NAMALWA (cell line): ENCODE measurements at regions not wholly inside any gene's neighbourhood (a gene's known extent, or its start where the extent isn't known, plus 50 kb on each side); places are given as distances from the start of the nearest gene placed in this dataset.

ENCODE experiments used
- DNase-seq: peaks from one replicate; pipeline ENCODE4 v3.0.0-alpha.2; 2015; ENCODE audit warnings: low spot score

DNA sequence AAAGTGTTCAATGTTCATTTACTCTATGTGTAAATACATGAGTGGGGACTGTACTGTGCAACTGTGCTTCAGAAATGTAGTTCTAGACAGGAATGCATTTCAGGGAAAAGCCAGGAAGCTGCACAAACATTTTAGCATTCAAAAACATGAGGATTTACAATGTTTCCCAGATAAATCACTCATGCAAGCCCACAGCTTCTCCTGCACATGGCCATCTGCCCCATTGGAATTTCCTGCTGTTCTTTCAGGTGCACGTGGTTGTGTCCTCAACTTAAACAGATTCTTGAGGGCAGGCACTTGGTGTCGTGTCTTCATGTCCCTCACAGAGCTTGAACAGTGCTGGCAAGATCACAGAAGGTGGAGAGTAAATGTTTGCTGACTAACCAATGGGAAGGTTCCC lies 101.5 kb downstream of the UNC5CL start:
- DNase-seq, result no peak

DNA sequence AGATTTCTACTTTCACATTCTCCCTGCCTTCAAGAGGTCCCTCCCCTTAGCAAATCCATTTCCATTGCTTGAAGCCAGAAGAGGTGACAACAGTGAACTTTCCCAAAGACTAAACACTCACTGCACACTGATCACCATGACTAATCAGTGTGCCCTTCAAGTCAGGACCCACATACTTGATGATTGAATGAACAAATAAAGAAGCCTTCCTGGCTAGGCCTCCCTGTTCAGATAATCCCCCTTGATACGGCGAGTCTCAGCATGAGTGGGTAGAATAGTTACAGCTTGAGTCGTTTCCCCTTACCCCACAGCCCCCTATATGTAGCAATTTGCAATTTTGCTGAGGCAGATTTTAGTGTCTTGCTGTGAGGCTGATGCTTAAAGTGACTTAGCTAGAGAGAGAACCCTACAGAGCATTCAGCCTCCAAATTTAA lies 102.2 kb downstream of the UNC5CL start:
- DNase-seq, result no peak

DNA sequence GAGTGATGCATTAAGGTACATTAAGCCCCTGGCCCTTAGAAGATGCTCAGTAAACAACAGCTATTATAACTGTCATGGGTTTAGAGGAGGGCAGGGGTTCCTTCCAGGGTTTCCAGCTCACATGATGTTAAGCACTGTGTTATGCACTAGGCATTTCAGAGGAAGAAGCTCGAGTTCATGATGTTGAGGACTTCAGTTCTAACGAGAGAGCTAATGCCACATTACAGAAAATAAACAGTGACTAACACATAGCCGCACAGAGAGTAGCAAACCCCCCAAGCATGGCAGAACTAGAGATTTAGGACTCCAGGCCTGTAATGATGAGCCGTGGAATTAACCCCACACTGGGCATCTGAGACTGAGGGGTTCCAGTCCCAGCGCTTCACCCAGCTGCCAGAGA lies 105.2 kb downstream of the UNC5CL start:
- DNase-seq, result no peak

DNA sequence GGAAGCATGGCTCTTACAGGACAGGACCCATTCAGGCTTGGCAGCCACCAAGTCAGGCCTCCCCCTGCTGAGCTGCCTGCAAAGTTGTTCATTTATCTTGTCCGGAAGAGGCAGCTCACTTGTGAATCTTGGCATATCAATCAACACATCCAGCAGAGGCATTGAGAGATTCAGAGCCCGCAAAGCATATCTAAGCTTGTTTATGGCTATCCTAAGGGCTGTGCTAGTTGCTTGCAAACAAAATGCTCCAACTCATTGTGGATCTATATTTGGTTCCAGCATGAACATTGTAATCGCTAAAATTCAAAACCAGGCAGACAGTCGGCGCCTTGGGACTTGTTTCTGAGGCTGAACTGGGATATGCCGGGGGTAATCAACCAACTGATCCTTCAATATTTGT lies 106.1 kb downstream of the UNC5CL start:
- no peak for DNase-seq

DNA sequence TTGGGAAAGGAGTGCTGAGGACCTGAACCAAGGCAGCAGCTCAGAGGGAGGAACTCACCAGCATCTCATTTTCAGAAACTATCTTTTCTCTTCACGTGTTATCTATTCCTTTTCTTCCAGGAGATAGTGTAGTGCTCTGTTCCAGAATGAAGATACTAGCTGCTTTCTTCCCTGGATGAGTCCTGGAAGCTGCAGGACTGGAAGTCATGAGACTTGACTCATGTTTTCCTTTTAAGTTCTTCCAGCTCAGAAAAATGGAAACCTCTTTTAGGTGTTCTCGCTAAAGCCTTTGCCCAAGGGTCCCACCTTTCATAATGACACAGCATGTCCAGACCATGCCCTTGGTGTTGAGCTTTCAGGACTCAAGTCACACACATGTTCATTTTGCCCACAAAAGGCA lies 106.7 kb downstream of the UNC5CL start:
- DNase-seq, result no peak

DNA sequence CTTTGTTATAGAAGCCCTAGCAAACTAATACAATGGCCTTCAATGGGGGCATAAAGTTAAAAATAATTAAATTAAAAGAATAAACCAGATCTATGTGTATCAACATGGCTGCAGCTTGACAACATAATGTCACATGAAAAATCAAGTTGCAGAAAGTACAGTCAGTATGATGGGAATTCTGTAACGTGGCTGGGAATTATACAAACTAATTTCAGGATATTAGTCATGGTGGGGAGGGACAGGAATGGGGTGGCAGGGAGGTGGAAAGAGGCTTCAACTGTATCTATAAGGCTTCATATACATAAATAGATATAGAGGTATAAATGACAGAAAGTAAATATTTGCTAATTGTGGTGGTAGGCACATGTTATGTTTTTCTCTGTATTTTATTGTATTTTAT lies 107.1 kb downstream of the UNC5CL start:
- DNase-seq, result no peak

DNA sequence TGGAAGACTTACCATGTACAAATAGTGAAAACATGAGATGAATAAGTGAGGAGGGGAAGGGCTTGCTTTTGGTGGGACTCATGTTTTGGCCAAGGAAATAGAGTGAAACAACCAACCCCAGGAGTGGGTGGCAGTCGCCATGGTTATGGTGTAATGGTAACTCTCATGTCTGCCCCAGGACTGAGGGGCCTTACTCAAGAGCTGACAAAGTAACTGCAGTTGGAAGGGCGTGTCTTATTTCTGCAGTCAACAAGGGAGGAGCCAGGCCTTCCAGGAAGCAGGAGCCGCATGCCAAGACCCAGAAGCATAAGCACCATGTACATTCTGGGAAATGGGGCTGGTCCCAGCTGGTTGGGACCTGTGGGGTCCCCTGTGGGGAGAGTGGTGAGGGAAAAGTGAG lies 108.5 kb downstream of the UNC5CL start:
- DNase-seq, result no peak

DNA sequence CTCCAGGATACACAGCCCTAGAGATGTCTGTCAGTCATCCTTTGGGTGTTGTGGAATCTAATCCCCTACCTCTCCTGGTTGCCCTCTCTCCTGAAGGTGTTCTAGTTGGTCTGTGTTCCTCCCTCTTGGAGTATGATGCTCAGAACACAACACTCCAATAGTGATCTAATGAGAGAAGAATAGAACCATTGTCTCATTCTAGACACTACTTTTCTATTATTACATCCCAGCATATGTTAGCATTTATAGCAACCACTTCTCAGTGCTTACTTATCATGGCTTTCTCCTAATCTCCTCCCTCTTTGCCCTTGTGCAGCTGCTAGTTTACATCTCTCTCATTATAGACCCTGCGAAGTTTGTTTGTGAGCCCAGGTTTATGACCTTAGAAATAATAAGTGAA lies 109.0 kb downstream of the UNC5CL start:
- DNase-seq, result no peak

DNA sequence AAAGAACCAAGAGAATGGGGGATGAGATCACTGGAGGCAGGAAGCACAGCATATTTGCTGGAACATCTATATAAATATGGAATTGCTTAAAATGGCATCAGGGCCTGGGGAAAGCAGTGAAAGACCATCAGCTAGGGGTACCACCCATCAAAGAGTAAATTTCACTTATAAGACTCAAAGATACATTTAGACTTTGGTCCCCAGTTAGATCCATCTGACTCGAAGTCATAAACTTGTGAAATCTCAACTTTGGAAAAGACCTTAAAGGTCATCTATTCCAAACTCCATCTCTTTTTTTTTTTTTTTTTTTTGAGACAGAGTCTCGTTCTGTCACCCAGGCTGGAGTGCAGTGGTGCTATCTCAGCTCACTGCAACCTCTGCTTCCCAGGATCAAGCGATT lies 109.8 kb downstream of the UNC5CL start:
- no peak for DNase-seq

DNA sequence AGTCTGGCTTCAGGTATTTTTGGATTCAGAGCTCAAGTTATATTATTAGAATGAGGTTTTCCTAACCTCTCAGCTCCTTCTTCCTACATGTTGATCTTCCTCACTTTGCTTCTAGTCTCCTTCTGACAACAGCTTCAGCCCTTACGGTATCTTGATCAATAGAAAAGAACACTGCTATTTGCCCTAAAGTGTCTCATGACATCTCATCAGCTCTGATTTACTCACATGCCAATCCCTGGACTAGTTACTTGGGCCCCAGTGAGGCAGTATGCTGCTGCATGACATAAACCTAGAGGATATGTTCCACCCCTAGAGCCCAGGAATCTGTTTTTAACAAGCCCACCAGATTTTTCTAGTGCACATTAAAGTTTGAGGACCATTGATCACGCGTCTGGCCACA lies 110.3 kb downstream of the UNC5CL start:
- DNase-seq, result no peak

DNA sequence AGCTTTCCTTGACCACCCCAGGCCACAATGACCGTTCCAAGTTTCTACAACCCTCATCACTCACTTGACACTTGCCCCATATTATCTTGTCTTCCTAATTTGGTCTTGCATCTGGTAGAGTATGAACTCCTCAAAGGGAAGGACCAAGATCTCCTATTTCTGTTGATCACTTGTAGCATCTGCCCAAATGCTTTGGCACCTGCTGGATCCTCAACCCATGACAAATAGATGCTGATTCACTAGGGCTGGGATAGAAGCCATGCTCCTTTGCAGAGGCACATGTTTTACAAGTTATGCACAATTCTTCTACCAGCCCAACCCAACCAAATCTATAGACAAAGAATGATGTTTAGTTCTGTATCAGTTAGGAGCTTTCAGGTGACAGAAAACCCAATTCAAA lies 110.7 kb downstream of the UNC5CL start:
- no peak for DNase-seq

DNA sequence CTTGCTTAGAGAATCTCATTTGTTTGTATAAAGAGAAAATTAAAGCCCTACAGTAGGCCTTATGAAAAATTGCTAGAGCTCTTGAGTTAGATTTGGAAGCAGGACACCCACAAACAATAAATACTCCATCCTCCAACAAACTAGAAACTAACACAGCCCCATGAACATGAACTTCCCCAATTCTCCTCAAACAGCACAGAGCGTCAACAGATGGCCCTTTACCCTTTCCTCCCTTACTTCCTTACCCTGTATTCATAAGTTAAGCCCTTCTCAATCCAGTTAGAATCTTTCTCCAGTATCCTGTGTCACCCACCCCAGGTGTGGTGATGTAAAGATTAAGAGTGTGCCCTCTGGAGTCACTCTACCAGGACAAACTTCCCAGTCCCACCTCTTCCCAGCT lies 113.7 kb downstream of the UNC5CL start:
- DNase-seq, result peak; percentile 5

DNA sequence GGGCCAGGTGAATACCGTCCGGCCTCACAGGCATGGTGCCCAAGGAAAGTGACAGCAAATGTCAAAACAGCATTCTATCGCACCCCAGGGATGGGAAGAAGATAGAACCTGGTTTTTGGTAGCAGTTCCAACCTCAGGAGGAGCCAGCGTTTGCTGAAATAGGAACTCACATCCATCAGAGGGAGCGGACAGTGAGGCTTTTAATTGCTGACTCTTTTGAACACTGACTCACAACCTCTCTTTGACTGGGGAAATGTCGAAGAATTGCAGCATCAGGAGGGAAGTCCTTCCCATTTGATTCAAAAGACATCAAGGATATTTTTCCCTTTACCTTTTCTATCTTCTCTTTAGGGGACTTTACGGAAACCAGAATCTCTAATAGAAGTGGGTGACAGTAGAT lies 114.2 kb downstream of the UNC5CL start:
- no peak for DNase-seq

DNA sequence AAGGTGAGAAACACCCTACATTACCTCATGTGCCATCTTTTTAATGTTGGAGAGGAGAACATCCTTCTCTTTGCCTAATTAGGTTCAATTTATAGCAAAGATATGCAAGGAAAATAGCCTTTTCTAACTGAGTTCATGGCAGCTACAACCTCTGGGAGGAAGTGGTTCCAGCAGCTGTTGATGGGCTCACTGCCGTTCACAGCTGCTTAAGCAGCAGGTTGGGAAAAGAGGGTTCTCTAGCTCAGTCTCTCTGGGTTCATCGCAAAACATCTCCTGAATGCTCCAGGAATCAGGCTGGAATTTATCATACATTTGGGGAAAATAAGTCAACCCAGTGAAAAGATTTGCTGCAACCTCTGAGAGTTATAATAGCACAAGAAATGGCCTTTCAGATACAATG lies 115.1 kb downstream of the UNC5CL start:
- no peak for DNase-seq

DNA sequence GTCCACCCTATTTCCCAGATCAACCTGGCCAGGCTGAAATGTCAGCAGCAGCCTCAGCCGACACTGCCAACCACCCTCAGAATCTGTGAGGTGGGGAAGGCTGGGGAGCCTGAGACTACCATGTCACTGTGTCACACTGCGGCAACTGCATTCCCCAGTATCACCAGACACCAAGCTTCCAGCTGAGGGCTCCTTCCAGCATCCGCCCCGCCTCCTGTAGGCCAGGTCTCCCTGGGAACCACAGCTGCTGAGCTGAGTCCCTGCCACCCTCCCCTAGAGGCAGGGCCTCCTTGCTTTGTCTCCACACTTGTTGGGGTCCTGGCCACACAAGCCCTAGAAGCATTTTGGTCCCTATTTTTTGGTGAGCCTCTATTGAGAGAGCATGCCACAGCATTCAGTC lies 115.7 kb downstream of the UNC5CL start:
- DNase-seq, result no peak

DNA sequence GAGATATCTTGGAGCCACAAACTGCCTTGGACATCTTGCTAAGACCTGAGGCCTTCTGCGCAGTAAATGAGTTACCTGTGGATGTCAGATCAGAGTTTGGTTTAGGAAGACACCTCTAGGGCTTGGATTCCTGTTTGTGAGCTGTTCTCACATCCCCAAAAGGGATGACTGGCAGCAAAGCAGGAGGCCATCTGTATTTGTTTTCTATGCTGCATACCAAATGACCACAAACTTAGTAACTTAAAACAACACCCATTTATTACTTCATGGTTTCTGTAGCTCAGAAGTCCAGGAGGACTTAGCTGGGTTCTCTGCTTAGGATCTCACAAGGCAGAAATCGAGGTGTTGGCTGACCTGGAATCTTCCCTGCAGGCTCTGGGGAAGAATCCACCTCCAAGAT lies 116.7 kb downstream of the UNC5CL start:
- DNase-seq, result no peak

DNA sequence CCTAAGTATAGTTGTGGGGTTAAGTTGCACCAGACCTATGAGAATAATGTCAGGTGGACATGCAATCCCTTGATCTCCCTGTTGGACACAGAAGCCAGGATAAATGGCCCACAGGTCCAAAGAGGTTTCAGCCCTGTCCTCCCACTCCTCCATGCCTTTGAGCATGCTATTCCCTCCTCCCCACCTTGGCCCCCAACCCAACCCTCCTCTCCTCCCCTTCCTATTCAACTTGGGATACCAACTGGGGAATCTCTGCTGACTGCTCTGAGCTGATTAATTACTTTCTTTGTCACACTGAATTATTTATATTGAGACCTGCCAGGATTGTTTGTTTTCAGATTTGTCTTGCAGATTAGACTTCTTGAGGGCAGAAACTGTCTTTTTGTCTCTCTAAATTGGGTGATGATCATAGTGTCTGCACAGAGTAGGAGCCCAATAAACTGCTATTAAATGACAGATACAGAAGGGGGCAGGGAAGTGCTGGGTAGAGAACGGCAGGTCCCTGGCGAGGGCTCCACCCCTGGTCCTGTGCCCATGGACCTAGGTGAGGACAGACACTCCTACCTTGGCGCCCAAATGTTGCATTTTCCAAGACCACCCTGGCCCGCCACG lies 120.9 kb downstream of the UNC5CL start:
- DNase-seq, result no peak

DNA sequence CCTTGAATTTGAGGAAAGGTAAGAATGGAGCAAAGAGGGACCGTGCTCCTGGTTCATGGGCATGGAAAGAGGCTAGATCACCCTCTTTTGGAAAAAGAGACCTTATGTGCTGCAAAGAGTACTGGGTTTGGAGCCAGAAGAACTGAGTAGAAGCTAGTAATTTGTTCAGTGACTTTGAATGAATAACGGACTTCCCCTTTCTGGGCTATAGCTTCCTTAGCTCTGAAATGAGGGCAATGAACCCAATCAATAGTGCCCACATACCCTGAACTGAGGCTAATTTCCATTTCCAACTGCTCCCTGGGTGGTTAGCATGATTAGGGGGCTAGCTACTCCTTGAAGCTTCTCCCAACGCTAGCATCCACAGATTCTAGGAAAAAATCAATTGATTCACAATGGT lies 121.4 kb downstream of the UNC5CL start:
- peak; percentile 9 for DNase-seq

DNA sequence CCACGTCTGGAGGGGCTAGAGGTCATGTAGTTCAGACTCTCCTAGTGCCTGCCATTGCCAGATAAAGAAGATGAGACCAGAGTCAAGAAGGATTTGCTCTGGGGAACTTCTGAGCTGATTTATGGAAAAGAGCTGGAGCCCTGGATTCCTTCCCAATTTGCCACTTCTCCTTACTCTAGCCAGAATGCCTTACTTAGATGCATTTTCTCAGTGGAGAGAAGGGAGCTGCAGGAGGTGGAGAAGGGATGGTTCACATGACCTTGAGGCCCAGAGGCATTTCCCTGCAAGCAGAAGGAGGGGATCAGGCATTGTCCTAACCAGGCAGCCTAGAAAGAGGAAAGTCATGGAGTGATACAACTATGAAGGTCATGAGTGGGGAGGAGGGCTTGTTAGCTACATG lies 122.2 kb downstream of the UNC5CL start:
- DNase-seq, result no peak

DNA sequence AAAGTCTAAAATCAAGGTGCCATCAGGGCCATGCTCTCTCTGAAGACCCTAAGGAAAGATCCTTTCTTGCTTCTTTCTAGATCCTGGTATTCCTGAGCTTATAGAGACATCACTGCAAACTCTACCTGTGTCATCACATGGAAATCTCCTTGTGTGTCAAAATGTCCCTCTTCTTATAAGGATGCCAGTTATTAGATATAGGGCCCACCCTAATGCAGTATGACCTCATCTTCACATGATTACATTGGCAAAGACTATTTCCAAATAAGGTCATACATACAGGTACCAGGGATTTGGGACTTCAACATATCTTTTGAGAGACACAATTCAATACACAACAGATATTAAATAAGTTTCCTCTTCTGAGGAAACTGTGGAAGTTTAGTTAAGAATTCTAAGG lies 123.9 kb downstream of the UNC5CL start:
- no peak for DNase-seq

DNA sequence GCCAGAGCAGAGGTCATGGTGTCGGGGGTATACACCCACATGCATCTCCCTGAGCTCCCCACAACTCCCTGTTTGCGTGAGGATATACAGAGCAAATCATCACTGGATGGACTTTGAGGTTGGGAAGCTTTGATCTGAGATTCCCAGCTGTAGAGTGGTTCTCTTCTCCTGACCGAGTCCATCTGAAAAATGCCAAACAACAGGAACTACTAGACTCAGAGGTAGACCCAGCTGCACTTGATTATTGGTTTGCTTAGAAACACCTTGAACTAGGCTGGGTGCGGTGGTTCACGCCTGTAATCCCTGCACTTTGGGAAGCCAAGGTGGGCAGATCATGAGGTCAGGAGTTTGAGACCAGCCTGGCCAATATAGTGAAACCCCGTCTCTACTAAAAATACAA lies 125.0 kb downstream of the UNC5CL start:
- DNase-seq, result no peak

DNA sequence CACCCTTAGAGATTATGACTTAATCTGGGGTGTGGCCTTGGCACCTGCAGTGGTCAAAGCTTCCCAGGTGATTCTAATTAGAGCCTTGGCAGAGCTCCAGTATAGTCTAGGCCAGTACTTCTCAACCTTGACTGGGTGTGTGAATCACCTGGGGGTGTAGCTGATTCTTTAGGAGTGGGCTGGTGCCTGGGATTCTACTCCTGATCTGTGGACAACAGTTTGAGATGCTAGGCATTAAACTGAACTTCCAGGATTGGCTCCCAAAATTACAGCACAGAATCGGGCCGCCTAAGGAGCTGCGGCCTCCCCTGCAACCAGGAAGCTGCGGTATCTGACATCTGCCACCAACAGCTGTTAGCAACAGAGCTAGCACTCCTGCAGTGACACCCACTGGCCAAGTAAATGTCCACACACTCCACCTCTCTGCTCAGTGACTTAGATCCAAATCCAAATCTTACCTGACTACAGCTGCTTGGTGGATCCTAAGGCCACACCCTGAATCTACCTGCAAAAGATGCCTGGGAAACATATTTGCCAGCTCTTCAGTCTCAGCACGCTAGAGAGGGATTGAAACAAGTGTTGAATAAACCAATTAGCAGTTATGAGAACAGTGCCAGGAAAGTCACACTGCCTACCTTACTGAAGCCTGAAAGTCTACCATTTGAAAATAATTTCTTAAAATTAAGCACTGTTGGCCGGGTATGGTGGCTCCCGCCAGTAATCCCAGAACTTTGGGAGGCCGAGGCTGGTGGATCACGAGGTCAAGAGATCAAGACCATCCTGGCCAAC lies 126.7 kb downstream of the UNC5CL start:
- DNase-seq, result peak; percentile 72

DNA sequence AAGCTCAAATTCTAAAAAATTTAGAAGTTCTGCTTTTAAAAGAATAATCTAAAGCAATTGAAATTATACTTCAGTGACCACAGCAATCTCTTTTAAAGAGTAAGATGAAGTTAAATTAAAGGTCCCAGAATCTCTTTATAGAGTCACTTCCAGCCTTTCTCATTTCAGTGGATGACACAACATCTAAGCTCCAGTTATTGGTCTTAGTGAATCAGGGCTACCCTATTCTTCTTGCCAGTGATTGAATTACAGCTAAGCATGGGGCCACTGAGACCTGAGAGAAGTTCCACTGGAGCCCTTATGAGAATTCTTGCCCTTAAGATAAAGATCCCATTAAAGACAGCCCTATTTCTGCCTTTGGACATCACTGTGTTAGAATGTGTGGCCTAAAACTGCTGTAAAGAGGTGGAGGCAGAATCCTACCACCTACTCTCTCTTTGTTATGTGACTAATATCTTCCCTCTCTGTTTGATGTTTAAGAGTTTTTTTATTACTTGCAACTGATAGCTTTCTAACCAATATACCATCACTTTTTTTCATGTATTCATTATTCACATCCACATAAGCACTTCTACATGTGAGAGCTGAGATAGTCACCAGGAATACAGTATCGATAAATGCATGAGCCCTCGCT lies 128.6 kb downstream of the UNC5CL start:
- no peak for DNase-seq

DNA sequence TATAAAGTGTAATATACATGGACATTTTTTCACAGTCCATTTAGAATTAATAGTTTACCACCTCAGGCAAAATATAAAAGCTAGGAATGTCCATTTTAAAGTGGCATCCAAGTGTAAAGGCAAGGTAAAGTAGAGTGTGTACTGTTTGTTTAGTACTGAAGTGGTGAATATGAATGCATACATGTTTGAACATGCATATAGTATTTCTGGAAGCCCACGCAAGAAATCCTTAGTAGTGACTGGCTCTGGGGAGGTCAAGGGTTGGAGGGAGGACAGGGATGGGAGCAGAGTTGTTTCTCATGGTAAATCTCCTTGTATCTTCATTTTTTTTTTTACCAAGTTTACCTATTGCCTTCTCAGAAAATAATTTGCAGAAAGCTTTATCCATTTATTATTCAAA lies 129.2 kb downstream of the UNC5CL start:
- DNase-seq, result no peak
